T follicular helper cell (primary cell): ENCODE measurements at regions not wholly inside any gene's neighbourhood (a gene's known extent, or its start where the extent isn't known, plus 50 kb on each side); places are given as distances from the start of the nearest gene placed in this dataset.

Experiments used
- DNase-seq: peaks from one replicate; pipeline ENCODE4 v3.0.0-alpha.2; 2020; ENCODE audit warnings: low read depth

GRCh38 chr5:81914696-81915095, 57.1 kb upstream of the ATG10 start:
- DNase-seq = no peak

- DNase-seq = no peak
These were observed 58.9 kb upstream of the ATG10 start for GRCh38 chr5:81912933-81913332.

DNA sequence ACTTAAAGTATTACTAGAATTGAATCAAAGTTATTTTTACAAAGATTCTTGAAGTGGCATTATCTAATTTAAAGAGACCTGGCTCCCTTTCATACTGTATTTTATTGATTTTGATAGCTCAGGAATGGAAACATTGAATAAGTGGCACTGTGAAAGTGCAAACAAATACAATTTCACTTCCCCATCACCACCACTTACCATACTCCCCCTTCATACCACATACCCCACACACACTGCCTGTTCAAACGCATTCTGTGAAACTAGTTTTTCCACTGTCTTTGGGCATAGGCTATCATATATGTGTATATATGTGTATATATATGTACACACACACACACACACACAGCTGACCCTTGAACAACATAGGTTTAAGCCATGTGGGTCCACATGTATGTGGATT, 62.1 kb upstream of the ATG10 start:
- DNase-seq = no peak

DNA sequence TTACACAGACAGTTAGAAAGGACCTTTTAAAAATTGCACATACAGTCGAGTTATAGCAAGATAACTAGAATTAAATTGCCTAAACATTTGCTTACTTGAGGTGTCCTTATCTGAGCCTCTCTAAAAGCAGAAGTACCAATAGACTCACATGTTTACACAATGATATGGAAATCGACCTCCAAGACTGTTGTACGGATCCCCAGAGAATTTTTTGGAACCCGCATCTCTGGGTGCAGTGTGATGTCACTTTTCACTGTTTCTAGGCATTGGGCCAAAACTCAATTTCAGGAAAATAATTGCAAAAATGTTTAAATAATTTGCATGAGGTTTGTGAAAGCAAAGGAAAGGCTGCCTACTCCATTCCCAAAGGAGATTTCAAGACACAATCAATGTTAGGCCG, 63.1 kb upstream of the ATG10 start:
- no peak for DNase-seq

- no peak for DNase-seq
These were observed 63.8 kb upstream of the ATG10 start for GRCh38 chr5:81908044-81908443.

DNA sequence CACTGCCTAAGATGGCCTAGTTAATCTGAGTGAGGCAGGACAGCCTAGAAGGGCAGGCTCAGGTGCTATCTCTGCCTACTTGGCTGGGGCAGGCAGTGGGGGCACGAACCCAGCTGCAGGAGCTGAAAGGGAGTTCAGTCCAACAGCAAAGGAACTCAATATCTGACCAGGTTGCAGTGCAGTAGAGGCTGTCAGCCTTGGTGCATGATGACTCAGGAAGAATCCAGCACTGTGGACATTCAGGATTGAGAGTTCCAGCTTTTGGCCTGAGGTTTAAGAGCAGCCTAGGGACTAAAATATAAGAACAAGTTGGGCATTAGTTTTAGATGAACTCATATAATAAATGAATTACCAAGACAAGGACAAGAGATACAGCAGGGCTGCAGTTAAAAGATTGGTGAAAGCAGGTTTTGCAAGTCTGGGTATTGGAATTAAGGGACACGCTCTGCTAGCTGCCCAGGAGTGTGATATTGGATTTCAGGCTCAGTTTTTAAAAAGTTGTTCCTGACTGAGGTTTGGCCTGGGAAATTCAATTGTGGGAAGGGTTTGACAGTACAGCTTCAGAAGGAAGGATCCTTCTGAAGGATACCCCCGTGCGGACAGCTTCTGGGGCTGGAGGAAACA, 64.7 kb upstream of the ATG10 start:
- DNase-seq = no peak

DNA sequence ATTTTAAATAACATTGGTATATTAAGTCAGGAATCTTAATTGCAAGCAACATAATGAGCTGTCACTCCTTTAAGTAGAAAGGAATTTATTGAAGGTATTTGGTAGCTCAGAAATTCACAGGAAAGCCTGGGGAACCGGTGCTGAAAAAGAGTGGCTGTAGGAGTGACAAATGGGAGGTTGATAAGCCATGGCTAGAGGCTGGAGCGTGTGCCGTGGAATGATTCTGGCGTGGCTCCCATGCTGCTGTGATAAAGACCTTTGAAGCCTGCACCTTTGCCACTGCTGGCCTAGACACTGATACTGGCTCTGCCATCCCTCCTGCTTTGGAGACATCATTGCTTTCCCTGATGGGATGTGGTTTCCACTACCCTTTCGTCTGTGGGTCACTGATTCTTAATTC, 65.7 kb upstream of the ATG10 start:
- DNase-seq = no peak

DNA sequence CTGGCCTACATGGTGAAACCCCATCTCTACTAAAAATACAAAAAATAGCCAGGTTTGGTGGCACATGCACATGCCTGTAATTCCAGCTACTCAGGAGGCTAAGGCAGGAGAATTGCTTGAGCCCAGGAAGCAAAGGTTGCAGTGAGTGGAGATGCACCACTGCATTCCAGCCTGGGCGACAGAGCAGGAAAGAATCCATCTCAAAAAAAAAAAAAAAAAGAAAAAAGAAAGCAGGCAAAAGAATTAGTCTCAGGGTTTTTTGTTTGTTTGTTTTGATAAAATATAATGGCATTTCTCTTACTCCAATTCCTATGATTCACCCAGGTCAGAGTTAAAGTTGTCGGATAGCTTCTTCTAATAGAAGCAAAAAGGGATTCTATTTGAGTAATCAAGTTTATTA, 67.0 kb upstream of the ATG10 start:
- DNase-seq = no peak

GRCh38 chr5:81904166-81904565, 67.7 kb upstream of the ATG10 start:
- DNase-seq = no peak

DNA sequence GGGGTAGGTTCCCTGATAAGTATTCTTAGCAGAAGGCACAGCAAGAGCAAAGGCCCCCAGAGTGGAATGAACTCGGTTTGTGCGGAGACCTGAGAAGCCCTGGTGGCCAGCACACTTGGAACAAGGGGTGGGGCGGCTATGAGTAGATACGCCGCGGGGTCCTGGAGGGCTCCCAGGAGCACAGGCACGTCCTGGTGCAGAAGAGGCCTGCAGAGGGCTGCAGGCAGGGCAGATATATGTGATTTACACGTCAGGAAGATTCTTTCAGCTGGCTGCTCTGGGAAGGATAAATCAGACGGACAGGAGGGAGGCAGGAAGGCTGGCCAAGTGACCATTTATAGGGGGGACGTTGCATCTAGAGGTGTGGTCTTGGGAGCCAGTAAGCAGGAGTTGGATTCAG, 70.2 kb upstream of the ATG10 start:
- DNase-seq = no peak

DNA sequence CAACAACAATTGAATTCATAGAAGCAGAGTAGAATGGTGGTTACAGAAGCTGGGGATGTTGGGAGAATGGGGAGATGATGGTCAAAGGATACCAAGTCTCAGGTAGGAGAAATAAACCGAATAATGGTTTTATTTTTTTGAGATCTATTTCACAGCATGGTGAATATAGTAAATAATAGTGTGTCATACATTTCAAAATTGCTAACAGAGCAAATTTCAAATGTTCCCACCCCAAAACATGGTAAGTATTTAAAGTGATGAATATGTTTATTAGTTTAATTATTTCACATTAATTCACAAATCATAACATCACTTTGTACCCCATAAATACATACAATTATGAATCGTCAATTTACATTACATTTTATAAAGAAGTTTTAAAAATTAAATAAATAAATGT, 72.7 kb upstream of the ATG10 start:
- no peak for DNase-seq

GRCh38 chr5:81898403-81898802, 73.4 kb upstream of the ATG10 start:
- no peak for DNase-seq

DNA sequence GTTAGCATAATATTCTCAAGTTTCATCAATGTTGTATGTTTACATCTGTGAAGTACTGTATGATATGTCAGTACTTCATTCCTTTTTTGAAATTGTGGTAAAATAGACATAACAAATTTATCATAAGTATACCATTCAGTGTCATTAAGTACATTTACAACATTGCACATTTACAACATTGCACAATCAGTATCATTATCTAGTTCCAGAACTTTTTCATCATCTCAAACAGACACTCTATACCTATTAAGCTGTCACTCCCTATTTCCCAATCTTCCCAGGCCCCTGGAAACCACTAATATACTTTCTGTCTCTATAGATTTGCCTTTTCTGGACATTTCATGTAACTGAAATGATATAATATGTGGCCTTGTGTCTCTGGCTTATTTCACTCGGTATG, 75.1 kb upstream of the ATG10 start:
- no peak for DNase-seq

- DNase-seq = no peak
These were observed 76.5 kb upstream of the ATG10 start for GRCh38 chr5:81895307-81895706.

- DNase-seq = no peak
These were observed 77.9 kb upstream of the ATG10 start for GRCh38 chr5:81893961-81894360.

DNA sequence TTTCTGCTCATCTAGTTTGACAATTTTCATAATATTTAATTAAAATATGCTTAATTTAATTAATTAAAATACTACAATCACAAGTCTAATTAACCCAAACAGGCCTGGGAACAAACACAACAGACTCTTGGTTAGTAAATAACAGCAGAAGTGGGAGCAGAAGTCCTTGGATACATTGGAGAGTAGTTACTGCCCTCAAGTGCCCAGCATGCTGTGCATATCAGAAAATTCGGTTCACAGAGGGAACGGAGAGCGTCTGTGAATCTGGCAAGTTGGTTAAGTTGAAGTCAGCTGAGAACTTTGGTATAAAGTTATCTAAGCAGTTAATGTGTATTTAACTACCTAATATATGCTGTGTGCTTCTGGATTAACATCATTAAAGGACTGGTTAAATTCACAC, 87.0 kb upstream of the ATG10 start:
- no peak for DNase-seq

- DNase-seq = no peak
These were observed 88.5 kb upstream of the ATG10 start for GRCh38 chr5:81883371-81883770.

DNA sequence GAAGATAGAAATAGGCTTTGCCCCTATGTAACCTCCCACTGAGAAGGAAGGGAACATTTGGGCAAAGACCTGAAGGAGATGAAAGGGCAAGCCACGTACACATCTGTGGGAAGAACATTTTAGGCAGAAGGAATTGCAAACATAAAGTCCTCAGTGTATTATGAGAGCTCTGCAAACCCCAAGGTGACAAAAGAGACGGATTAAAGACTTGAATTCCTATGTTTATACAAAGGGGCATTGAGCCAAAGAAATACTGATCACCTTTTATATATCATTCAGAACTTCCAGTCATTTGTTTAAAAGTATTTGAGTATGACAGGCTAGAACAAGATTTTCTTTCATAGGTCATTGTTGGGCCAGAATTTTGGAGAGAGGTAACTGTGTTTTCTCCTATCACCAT, 90.2 kb upstream of the ATG10 start:
- no peak for DNase-seq

- no peak for DNase-seq
These were observed 91.9 kb upstream of the ATG10 start for GRCh38 chr5:81879936-81880335.

DNA sequence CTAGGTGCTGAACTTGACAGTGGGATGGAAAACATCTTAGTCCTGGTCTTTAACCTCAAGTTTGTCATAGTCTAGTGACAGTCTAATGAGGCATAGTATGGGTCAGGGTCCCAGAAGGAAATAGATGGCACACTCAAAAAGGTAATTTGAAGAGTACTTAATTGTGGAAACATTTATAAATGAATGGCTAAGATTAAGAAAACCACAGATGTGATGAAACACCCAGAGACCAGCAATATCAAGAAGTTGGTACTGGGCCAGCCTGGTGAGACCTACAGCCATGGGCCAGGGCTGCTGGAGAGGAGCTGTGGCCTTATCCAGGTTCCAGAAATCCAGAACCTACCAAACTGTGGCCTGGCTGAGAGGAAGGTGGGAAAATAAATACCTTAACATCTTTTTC, 93.5 kb upstream of the ATG10 start:
- DNase-seq = no peak

DNA sequence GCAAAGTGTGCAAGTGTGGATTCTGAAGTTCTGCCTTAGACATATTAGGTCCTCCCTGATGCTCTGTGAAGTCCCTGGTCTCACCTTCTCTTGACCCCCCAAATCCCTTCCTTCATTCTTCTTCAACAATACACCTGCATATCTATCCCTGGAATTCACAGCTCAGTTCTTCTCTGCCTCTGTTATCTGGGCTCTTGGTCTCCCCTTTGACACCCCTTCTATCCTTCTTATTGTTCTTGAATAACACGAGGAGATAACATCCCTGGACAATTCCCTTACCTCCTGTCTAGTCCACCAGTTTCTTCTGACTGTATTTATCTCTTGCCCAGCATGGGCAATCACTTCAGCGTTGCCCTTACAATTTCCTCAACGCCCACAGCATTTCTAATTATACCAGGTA, 104.8 kb upstream of the ATG10 start:
- no peak for DNase-seq

- no peak for DNase-seq
These were observed 109.9 kb upstream of the SSBP2 start for GRCh38 chr5:81860778-81861177.

DNA sequence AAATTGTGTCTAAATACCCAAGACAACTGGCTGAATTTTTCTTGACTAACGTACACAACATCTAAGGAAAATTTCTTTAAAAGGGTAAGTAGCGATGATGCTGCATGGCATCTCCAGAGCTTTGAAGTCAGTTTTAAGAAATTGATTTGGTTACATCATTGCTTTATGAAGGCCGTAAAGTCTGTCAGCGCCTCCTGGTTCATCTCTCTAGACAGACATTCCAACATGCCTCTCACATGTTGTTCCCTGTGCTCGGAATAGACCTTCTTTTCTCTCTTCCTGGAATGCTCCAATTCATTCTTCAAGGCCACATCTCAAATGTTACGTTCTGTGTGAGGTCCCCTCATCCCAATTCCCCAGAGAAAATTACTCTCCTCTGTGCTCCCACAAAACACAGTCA, 108.7 kb upstream of the SSBP2 start:
- no peak for DNase-seq

DNA sequence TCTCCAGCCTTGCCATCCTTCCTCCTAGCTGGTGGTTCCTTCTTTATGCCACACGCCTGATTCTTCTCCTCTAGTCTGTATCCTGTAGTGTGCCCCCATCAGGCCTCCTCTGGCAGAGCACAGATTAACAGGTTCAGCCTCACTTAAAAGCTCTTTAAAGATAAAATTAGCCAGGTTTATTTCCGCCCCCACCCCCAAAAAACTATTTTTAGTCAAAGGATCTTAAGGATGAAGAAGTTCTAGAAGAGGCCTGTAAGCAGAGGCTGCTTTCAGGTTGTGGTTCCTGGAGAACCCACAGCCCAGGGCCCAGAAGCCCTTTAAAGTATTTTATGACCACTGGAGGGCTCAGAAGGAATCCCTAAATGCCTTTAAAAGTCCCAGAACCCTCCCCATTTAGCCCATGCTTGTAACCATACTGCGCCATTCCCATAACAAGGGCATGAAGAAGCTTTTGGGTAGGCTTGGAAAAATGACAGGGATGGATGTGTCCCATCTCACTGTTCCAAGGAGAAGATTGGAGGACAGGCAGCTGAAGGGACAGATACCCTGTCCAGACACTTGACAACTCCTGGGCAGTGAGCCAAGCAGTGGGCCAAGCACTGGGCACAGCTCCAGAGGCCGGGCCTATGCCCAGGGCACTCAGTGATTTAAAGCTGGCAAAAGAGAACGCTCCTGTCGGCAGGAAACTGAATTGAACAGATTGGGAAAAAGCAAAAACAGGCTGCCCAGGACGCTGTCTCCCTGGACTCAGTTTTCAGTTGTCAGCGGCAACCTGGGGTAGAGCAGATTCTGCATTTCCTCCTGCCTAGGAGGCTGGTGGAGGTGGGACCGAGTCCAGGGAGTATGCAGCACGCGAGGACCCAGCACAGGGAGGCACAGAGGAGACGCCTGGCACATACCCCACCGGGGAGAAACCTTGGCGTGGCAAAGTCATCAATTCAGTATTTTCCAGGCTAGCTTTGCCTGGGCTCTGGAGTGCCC, 106.3 kb upstream of the SSBP2 start:
- no peak for DNase-seq
